Neural cell (in vitro differentiated cells): ENCODE measurements at regions not wholly inside any gene's neighbourhood (a gene's known extent, or its start where the extent isn't known, plus 50 kb on each side); places are given as distances from the start of the nearest gene placed in this dataset.

Experiments
- H2AFZ ChIP-seq: fragments of 200-600, 300-800 bp; sonication (generic), shearing (Covaris generic); 2 replicates; pipeline ENCODE4 v1.6.0; 2014; ENCODE audit warnings: low read depth, mild to moderate bottlenecking, antibody characterized with exemption, low read length, moderate library complexity
- H3F3A ChIP-seq: fragments of 200-600 bp; shearing (Covaris generic); 2 replicates; pipeline ENCODE4 v1.6.1; 2016; ENCODE audit warnings: mild to moderate bottlenecking, moderate library complexity, mixed read lengths, antibody characterized with exemption, low read length; ENCODE audit not compliant: insufficient read depth, poor library complexity, severe bottlenecking
- H3K27ac ChIP-seq: fragments of 200-600, 300-800 bp; sonication (generic), shearing (Covaris generic); 2 replicates; pipeline ENCODE4 v1.5.1; 2014; ENCODE audit warnings: mild to moderate bottlenecking, low read length, moderate library complexity
- H3K27me3 ChIP-seq: fragments of 300-800, 200-600 bp; sonication (generic), shearing (Covaris generic); 2 replicates; pipeline ENCODE4 v1.6.0; 2014; ENCODE audit warnings: mild to moderate bottlenecking, low read depth, low read length, moderate library complexity; ENCODE audit not compliant: insufficient read depth
- H3K36me3 ChIP-seq: fragments of 300-800, 200-600 bp; sonication (generic), shearing (Covaris generic); 2 replicates; pipeline ENCODE4 v1.5.1; 2014; ENCODE audit warnings: mild to moderate bottlenecking, antibody characterized with exemption, low read length, moderate library complexity; ENCODE audit not compliant: insufficient read depth
- H3K4me2 ChIP-seq: fragments of 300-800, 200-600 bp; sonication (generic), shearing (Covaris generic); 2 replicates; pipeline ENCODE4 v1.6.0; 2014; ENCODE audit warnings: mild to moderate bottlenecking, low read length
- H3K4me3 ChIP-seq: fragments of 300-800, 200-600 bp; sonication (generic), shearing (Covaris generic); 2 replicates; pipeline ENCODE4 v1.5.1; 2014; ENCODE audit warnings: mild to moderate bottlenecking, low read length, moderate library complexity
- H3K79me2 ChIP-seq: fragments of 200-600 bp; shearing (Covaris generic); replicated peaks from 2 replicates; pipeline ENCODE4 v1.6.0; 2014; ENCODE audit warnings: mild to moderate bottlenecking, low read length, moderate library complexity; ENCODE audit not compliant: insufficient read depth
- H3K9ac ChIP-seq: fragments of 300-800, 200-600 bp; sonication (generic), shearing (Covaris generic); 2 replicates; pipeline ENCODE4 v1.6.1; 2016; ENCODE audit warnings: mild to moderate bottlenecking, low read length, mixed read lengths
- H3K9me2 ChIP-seq: fragments of 200-600 bp; shearing (Covaris generic); 2 replicates; pipeline ENCODE4 v1.6.1; 2016; ENCODE audit warnings: mild to moderate bottlenecking, low read length, mixed read lengths; ENCODE audit not compliant: insufficient read depth
- H3K9me3 ChIP-seq: fragments of 200-600, 300-800 bp; sonication (generic), shearing (Covaris generic); 2 replicates; pipeline ENCODE4 v1.6.1; 2016; ENCODE audit warnings: mild to moderate bottlenecking, mixed run types, low read length, moderate library complexity, mixed read lengths
- H4K20me1 ChIP-seq: fragments of 200-600 bp; shearing (Covaris generic); 2 replicates; pipeline ENCODE4 v1.6.1; 2016; ENCODE audit warnings: mild to moderate bottlenecking, mixed run types; ENCODE audit not compliant: insufficient read depth
- CTCF ChIP-seq: fragments of 450-650 bp; IDR thresholded peaks from 2 replicates; pipeline ENCODE4 v1.5.1; 2014; ENCODE audit warnings: antibody characterized with exemption, mild to moderate bottlenecking, moderate library complexity; ENCODE audit not compliant: poor library complexity, severe bottlenecking
- EP300 ChIP-seq: fragments of 450-650 bp; conservative IDR thresholded peaks from 2 replicates; pipeline ENCODE4 v1.6.1; 2014; ENCODE audit warnings: antibody characterized with exemption, mild to moderate bottlenecking, moderate library complexity; ENCODE audit not compliant: poor library complexity, severe bottlenecking
- EZH2 ChIP-seq: fragments of 200-600, 300-800 bp; shearing (Covaris generic), sonication (generic); IDR thresholded peaks from 2 replicates; pipeline ENCODE4 v1.6.1; 2014; ENCODE audit warnings: antibody characterized with exemption, low read length, borderline replicate concordance, mild to moderate bottlenecking; ENCODE audit not compliant: insufficient read depth, poor library complexity, severe bottlenecking
- MXI1 ChIP-seq: fragments of 450-650 bp; conservative IDR thresholded peaks from 2 replicates; pipeline ENCODE4 v1.6.1; 2014; ENCODE audit warnings: antibody characterized with exemption, mild to moderate bottlenecking; ENCODE audit not compliant: poor library complexity, severe bottlenecking
- POLR2AphosphoS5 ChIP-seq: IDR thresholded peaks from 2 replicates; pipeline ENCODE4 v1.6.1; 2012
- RAD21 ChIP-seq: fragments of 450-650 bp; conservative IDR thresholded peaks from 2 replicates; pipeline ENCODE4 v1.6.1; 2014; ENCODE audit warnings: antibody characterized with exemption, mild to moderate bottlenecking, moderate library complexity
- REST ChIP-seq: IDR thresholded peaks from 2 replicates; pipeline ENCODE4 v1.6.1; 2012; ENCODE audit warnings: borderline replicate concordance
- SMC3 ChIP-seq: fragments of 450-650 bp; conservative IDR thresholded peaks from 2 replicates; pipeline ENCODE4 v1.6.1; 2014; ENCODE audit warnings: antibody characterized with exemption, mild to moderate bottlenecking, moderate library complexity; ENCODE audit not compliant: poor library complexity
- TAF1 ChIP-seq: IDR thresholded peaks from 2 replicates; pipeline ENCODE4 v1.6.1; 2012; ENCODE audit warnings: low read depth

GRCh38 chr11:80182901-80183300, 742.1 kb upstream of the TENM4 start:
- Histone ChIP-seq H3K36me3 (no peaks in the 10 kb centered on the region), H3K27me3 (no peaks in the 10 kb centered on the region), H3F3A (no peaks in the 10 kb centered on the region), H3K9me2 (no peaks in the 10 kb centered on the region), H4K20me1 (no peaks in the 10 kb centered on the region), H3K4me3 (no peak overlapping the region), H3K27ac (no peak overlapping the region), H3K79me2 (no peaks in the 10 kb centered on the region), H3K4me2 (no peak overlapping the region), H3K9me3 (no peaks in the 10 kb centered on the region), H2AFZ (no peak overlapping the region), H3K9ac (no peak overlapping the region)
- no peak for TF ChIP-seq EZH2
- TF ChIP-seq CTCF, result no peak
- TF ChIP-seq MXI1, result no peak
- TF ChIP-seq RAD21, result no peak
- TF ChIP-seq SMC3, result no peak
- TF ChIP-seq EP300, result no peak

GRCh38 chr11:80173371-80174136, 732.7 kb upstream of the TENM4 start:
- H3F3A ChIP-seq, result no peaks in the 10 kb centered on the region
- no peaks in the 10 kb centered on the region for H3K9me2 ChIP-seq
- H4K20me1 ChIP-seq, result no peaks in the 10 kb centered on the region
- no peaks in the 10 kb centered on the region for H3K36me3 ChIP-seq
- H2AFZ ChIP-seq, result no peak overlapping the region
- H3K27me3 ChIP-seq, result no peaks in the 10 kb centered on the region
- no peak overlapping the region for H3K4me3 ChIP-seq
- no peak overlapping the region for H3K9ac ChIP-seq
- no peak overlapping the region for H3K4me2 ChIP-seq
- TF ChIP-seq REST (no peak), CTCF (no peak), EZH2 (no peak), POLR2AphosphoS5 (peak; percentile 90), SMC3 (no peak), RAD21 (no peak), EP300 (peak; percentile 94), MXI1 (no peak), TAF1 (no peak)
- no peaks in the 10 kb centered on the region for H3K9me3 ChIP-seq
- no peaks in the 10 kb centered on the region for H3K79me2 ChIP-seq
- no peak overlapping the region for H3K27ac ChIP-seq
